ENCODE measurements at regions not wholly inside any gene's neighbourhood (a gene's known extent, or its start where the extent isn't known, plus 50 kb on each side); places are given as distances from the start of the nearest gene placed in this dataset.

DNA sequence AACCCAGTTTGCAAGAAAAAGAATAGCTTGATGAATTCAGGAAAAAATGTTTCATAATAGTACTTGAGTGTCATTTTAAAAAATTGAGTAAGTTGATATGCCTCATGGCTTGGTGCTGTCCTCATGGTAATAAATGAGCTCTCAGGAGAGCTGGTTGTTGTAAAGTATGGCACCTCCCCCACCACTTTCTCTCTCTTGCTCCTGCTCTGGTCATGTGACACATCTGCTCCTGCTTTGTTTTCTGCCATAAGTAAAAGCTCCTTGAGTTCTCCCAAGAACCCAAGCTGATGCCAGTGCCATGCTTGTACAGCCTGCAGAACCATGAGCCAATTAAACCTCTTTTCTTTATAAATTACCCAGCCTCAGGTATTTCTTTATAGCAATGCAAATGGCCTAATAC, 108.8 kb upstream of the CRBN start:
- no peaks in the 10 kb centered on the region for H3K36me3 Mint-ChIP-seq (ENCODE audit: low read depth)
- H3K9me3 Mint-ChIP-seq (ENCODE audit: low read depth): peaks cover 7% of the 10 kb centered on the region
- no peak overlapping the region for H3K27ac Mint-ChIP-seq (ENCODE audit: unreplicated experiment)
- no peaks in the 10 kb centered on the region for H3K4me1 Mint-ChIP-seq (ENCODE audit: low read depth)
- no peak for DNase-seq (ENCODE audit: low spot score)
- TF ChIP-seq, protein P1, sequence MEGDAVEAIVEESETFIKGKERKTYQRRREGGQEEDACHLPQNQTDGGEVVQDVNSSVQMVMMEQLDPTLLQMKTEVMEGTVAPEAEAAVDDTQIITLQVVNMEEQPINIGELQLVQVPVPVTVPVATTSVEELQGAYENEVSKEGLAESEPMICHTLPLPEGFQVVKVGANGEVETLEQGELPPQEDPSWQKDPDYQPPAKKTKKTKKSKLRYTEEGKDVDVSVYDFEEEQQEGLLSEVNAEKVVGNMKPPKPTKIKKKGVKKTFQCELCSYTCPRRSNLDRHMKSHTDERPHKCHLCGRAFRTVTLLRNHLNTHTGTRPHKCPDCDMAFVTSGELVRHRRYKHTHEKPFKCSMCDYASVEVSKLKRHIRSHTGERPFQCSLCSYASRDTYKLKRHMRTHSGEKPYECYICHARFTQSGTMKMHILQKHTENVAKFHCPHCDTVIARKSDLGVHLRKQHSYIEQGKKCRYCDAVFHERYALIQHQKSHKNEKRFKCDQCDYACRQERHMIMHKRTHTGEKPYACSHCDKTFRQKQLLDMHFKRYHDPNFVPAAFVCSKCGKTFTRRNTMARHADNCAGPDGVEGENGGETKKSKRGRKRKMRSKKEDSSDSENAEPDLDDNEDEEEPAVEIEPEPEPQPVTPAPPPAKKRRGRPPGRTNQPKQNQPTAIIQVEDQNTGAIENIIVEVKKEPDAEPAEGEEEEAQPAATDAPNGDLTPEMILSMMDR (IDR thresholded peaks at IDR 0.05): no peak
- H3K4me3 Mint-ChIP-seq (ENCODE audit: unreplicated experiment): no peak overlapping the region
- no peaks in the 10 kb centered on the region for H3K27me3 Mint-ChIP-seq (ENCODE audit: low read depth)

DNA sequence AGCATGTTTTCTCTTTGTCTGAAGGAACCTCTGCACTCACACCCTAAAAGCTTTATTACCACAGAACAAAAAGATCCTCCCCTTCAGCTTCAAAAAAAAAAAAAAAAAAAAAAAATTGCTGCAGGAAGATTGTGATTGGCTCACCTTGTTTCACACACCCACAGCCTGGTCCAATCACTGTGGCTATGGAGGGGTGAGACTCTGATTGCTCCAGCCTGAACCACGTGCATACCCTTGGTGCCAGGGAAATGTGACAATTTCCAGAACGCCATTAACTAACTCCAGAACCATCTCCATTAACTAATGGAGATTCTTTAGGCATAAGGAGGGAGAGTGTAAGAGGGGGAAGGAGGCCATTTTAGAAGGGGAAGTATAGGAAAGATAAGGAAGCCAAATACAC, 106.5 kb upstream of the CRBN start:
- H3K27me3 Mint-ChIP-seq (ENCODE audit: low read depth): no peaks in the 10 kb centered on the region
- no peaks in the 10 kb centered on the region for H3K36me3 Mint-ChIP-seq (ENCODE audit: low read depth)
- H3K4me1 Mint-ChIP-seq (ENCODE audit: low read depth): no peaks in the 10 kb centered on the region
- peaks cover 3% of the 10 kb centered on the region for H3K9me3 Mint-ChIP-seq (ENCODE audit: low read depth)
- TF ChIP-seq, protein P1 (IDR thresholded peaks at IDR 0.05): no peak
- DNase-seq (ENCODE audit: low spot score): no peak
- H3K27ac Mint-ChIP-seq (ENCODE audit: unreplicated experiment): no peak overlapping the region
- no peak overlapping the region for H3K4me3 Mint-ChIP-seq (ENCODE audit: unreplicated experiment)

DNA sequence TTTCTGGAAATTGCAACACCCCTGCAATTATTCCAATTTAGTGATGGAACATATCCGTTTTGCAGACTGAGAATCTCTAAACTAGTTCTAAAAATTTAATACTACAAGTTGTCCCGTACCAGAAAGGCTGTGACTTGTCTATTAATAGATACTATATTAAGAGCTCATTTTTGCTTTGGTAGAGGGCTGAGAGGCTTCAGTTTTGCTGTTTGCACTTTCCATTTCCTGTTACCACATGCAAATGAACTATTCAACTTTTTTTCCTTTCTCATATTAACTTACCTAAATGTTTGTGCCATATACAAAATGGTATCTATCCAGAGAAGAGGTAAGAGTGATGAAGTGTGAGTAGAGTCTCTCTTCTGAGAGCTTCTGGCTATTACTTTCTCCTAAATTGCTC, 101.5 kb upstream of the CRBN start:
- no peak overlapping the region for H3K4me3 Mint-ChIP-seq (ENCODE audit: unreplicated experiment)
- no peak overlapping the region for H3K27ac Mint-ChIP-seq (ENCODE audit: unreplicated experiment)
- no peaks in the 10 kb centered on the region for H3K27me3 Mint-ChIP-seq (ENCODE audit: low read depth)
- no peak for DNase-seq (ENCODE audit: low spot score)
- TF ChIP-seq, protein P1 (IDR thresholded peaks at IDR 0.05): no peak
- no peaks in the 10 kb centered on the region for H3K4me1 Mint-ChIP-seq (ENCODE audit: low read depth)
- no peaks in the 10 kb centered on the region for H3K36me3 Mint-ChIP-seq (ENCODE audit: low read depth)
- H3K9me3 Mint-ChIP-seq (ENCODE audit: low read depth): no peaks in the 10 kb centered on the region

DNA sequence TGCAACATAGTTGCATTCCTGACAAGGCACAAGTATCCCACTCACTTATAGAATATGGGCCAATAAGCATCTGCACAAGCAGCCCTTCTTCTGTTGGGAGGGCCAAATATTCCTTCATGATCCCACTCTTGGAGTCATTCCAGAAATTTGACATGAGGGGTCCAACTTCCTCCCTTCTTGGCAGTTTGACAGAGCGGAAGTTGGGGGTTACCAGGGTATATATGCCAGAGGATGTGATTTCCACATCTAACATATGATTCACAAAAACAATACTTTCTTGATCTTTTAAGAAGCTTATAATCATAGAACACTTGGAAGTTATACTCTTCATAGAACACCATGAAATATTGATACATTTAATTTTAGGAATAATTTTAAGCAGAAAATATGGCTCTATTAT, 100.9 kb upstream of the CRBN start:
- H3K4me3 Mint-ChIP-seq (ENCODE audit: unreplicated experiment): no peak overlapping the region
- DNase-seq (ENCODE audit: low spot score): no peak
- no peaks in the 10 kb centered on the region for H3K36me3 Mint-ChIP-seq (ENCODE audit: low read depth)
- no peaks in the 10 kb centered on the region for H3K9me3 Mint-ChIP-seq (ENCODE audit: low read depth)
- TF ChIP-seq, protein P1 (IDR thresholded peaks at IDR 0.05): no peak
- no peaks in the 10 kb centered on the region for H3K4me1 Mint-ChIP-seq (ENCODE audit: low read depth)
- no peak overlapping the region for H3K27ac Mint-ChIP-seq (ENCODE audit: unreplicated experiment)
- H3K27me3 Mint-ChIP-seq (ENCODE audit: low read depth): no peaks in the 10 kb centered on the region

DNA sequence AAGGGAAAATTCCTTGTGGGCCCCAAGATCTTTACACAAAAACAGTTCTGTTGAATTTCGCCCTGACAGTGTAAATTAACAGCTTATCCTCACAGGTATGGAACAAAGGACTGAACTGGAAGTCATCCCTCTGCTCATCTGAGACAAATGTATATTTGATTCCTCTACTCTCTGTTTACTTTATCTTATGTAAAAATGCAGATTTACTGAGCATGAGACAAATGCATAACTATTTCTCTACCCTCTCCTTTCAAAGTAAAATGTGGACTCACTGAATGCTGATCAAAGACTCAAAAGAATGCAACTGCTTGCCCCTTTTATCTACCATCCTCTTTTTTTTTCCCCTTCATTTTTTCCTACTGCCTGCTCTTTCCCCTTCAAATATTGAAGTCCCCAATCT, 98.6 kb upstream of the CRBN start:
- Mint-ChIP-seq H3K36me3 (ENCODE audit: low read depth) (no peaks in the 10 kb centered on the region), H3K9me3 (ENCODE audit: low read depth) (peaks cover 8% of the 10 kb centered on the region), H3K27ac (ENCODE audit: unreplicated experiment) (no peak overlapping the region), H3K4me3 (ENCODE audit: unreplicated experiment) (no peak overlapping the region), H3K27me3 (ENCODE audit: low read depth) (no peaks in the 10 kb centered on the region), H3K4me1 (ENCODE audit: low read depth) (no peaks in the 10 kb centered on the region)
- no peak for DNase-seq (ENCODE audit: low spot score)
- TF ChIP-seq, protein P1 (IDR thresholded peaks at IDR 0.05): no peak

Measured in chondrocyte (in vitro differentiated cells).